ENCODE measurements at regions not wholly inside any gene's neighbourhood (a gene's known extent, or its start where the extent isn't known, plus 50 kb on each side); places are given as distances from the start of the nearest gene placed in this dataset.
A peak's percentile ranks its signal among the peaks of the same experiment; 100 is the strongest.
"Not testable (repeated sequence)": the region's sequence is repeated elsewhere in the genome, so short reads cannot be mapped to it uniquely, and the experiment has no call there.

DNA sequence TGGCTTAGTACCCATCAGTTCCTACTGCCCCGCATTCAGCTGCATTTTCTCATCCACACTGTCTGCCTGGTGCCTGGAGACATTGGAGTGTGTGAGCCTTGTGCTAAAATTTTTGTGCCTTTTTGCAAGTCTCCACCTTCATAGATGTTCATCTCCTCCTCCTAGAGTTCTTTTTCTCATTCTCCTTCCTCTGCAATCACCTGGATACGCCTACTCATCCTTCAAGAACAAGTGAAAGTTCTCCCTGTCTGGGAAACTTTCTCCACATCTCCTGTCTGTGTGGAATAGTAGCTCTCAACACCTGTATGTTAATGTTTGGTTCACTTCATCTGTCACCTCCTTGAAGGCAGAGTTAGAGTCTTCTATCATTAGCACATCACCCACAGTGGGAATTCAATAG, 125.7 kb upstream of the FBXL17 start:
- DNase-seq (ENCODE audit: low read depth) = no peak
- no peak overlapping the region for H3K4me3 ChIP-seq (ENCODE audit: low read depth, low read length)
- TF ChIP-seq, protein P1, sequence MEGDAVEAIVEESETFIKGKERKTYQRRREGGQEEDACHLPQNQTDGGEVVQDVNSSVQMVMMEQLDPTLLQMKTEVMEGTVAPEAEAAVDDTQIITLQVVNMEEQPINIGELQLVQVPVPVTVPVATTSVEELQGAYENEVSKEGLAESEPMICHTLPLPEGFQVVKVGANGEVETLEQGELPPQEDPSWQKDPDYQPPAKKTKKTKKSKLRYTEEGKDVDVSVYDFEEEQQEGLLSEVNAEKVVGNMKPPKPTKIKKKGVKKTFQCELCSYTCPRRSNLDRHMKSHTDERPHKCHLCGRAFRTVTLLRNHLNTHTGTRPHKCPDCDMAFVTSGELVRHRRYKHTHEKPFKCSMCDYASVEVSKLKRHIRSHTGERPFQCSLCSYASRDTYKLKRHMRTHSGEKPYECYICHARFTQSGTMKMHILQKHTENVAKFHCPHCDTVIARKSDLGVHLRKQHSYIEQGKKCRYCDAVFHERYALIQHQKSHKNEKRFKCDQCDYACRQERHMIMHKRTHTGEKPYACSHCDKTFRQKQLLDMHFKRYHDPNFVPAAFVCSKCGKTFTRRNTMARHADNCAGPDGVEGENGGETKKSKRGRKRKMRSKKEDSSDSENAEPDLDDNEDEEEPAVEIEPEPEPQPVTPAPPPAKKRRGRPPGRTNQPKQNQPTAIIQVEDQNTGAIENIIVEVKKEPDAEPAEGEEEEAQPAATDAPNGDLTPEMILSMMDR (conservative IDR thresholded peaks at IDR 0.05; ENCODE audit: low read depth, low read length) = no peak

DNA sequence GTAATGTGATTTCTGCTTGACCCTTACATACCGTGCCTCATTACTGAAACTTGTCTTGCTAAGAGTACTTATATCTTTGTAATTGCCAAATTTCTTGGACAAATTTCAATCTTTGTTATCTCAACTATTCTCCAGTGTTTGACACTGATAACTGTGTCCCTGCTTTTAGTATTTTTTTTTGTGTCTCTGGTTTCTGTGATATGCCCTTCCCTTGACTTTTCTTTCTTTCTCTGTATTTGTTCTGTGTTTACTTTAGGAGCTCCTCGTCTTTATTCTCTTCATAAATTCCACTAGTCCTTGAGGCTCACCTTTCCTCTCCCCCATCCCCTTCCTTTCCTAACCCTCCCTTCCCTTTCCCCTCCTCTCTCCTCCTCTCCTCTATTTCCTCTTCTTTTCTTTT, 123.7 kb upstream of the FBXL17 start:
- DNase-seq (ENCODE audit: low read depth) = no peak
- H3K4me3 ChIP-seq (ENCODE audit: low read depth, low read length) = no peak overlapping the region
- TF ChIP-seq, protein P1 (conservative IDR thresholded peaks at IDR 0.05; ENCODE audit: low read depth, low read length) = no peak

DNA sequence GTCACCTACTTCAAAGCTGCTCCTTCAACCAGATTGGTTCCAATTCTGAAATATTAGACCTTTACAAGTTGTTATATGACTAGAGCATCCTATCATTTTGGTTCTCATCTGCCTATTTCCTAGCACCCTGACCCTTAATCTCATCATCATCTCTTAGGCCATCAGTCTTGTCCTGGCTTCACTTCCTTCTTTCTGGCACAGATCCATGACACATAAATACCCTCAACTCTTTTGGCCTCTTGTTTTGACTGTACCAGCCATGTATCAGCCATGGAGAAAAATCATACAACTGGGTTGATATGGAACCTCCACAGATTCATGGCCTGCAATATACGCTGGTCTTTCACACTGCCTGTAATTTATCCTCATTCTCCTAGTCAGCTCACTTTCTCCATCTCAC, 123.1 kb upstream of the FBXL17 start:
- TF ChIP-seq, protein P1 (conservative IDR thresholded peaks at IDR 0.05; ENCODE audit: low read depth, low read length) = no peak
- no peak for DNase-seq (ENCODE audit: low read depth)
- no peak overlapping the region for H3K4me3 ChIP-seq (ENCODE audit: low read depth, low read length)

DNA sequence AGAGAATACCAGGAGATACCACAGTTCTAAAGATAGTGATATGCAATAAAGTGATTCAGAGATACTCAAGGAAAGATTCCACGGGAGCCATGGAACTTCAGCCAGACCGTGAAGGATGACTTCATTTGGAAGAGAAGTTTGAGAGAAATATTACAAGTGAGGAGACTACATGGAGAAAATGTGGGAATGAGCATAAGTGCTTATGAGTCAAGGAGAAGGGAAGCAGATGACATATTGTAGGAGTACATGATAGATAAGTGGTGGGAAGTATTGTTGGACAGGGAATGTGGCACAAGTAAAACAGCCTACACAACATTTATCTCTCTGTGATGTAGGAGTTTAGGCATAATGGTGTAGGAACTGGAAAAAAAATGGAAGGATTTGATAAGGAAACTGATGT, 122.1 kb upstream of the FBXL17 start:
- no peak for DNase-seq (ENCODE audit: low read depth)
- H3K4me3 ChIP-seq (ENCODE audit: low read depth, low read length) = no peak overlapping the region

DNA sequence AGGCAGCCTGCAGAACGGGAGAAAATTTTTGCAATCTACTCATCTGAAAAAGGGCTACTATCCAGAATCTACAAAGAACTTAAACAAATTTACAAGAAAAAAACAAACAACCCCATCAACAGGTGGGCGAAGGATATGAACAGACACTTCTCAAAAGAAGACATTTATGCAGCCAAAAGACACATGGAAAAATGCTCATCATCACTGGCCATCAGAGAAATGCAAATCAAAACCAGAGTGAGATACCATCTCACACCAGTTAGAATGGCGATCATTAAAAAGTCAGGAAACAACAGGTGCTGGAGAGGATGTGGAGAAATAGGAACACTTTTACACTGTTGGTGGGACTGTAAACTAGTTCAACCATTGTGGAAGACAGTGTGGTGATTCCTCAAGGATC, 113.7 kb upstream of the FBXL17 start:
- not testable (repeated sequence) for DNase-seq (ENCODE audit: low read depth); H3K4me3 ChIP-seq (ENCODE audit: low read depth, low read length)

More for the DNA sequence above, 122.1 kb upstream of the FBXL17 start:
- TF ChIP-seq, protein P1 (conservative IDR thresholded peaks at IDR 0.05; ENCODE audit: low read depth, low read length) = no peak

DNA sequence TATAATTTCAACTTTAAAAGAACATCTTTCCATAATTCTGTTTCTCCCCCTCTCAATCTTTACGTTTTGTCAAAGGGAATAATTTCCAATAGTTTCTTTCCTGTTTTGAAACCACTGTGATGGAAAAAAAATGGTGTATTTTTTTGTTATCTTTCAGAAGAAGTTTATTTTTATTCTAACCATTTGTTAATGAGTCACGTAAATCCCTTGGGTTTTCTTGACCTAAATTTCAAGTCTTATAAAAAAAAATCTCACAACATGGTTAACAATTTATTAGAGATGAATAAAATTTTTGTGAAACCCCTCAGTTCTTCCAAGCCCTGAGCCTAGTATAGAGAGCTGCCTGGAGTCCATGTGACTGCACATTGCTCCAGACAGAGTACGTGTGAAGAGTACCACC, 106.1 kb upstream of the FBXL17 start:
- H3K4me3 ChIP-seq (ENCODE audit: low read depth, low read length) = no peak overlapping the region
- DNase-seq (ENCODE audit: low read depth) = peak; percentile 10
- TF ChIP-seq, protein P1 (conservative IDR thresholded peaks at IDR 0.05; ENCODE audit: low read depth, low read length) = no peak

DNA sequence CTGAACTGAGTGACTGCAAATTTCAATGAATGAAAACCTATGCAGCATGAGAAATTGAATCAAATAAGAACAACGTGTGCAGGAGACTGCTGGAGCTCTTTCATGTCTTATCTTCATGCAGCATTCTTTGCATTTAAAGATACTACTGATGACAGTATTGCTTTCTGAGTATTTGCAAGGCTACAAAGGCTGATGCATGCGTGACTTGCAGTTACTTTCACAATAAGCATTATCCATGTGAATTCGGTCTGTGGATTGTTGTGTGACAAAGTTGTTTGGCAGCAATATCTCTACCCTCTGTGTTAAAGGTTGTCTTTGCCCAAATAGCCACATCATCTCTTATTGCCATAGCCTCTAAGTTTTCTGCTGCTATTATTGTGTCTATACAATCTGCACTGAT, 102.1 kb upstream of the FBXL17 start:
- DNase-seq (ENCODE audit: low read depth) = no peak
- H3K4me3 ChIP-seq (ENCODE audit: low read depth, low read length) = no peak overlapping the region
- TF ChIP-seq, protein P1 (conservative IDR thresholded peaks at IDR 0.05; ENCODE audit: low read depth, low read length) = no peak

Measured in choroid plexus epithelial cell (primary cell).